ENCODE measurements at regions not wholly inside any gene's neighbourhood (a gene's known extent, or its start where the extent isn't known, plus 50 kb on each side); places are given as distances from the start of the nearest gene placed in this dataset.
"Not testable (repeated sequence)": the region's sequence is repeated elsewhere in the genome, so short reads cannot be mapped to it uniquely, and the experiment has no call there.

DNA sequence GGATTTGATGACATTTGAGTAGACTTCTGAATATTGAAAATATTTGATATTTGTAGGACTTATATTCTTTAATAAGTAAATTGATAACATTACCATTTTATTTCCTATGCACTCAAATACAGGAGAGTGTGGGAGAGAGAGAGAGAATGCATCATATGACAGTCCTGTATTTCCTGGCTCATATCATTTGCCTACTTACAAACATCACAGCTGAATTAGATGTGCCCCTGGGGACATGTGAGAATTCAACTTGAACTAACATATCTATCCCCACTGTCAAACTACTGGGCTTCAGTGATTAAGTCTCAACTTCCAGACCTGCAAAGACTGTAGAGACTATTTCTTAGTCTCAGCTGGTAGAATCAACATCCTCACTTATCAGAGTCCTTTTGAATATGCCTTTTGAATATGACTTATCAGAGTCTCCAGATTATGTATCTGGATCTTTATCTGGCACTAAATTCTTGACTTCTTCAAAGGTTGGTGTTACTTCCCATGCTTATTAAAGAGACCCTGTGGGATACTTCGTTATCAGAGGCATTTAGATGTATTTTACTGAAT lies 75.5 kb downstream of the PABPC4L start:
- in situ Hi-C loops (cut with HindIII; ENCODE audit: low sequenced_read_pairs) = no loop called here
- no peak overlapping the region for H3K4me3 ChIP-seq (ENCODE audit: low read depth, low read length)
- no peak for DNase-seq (ENCODE audit: low read depth, low spot score)
- no peak for TF ChIP-seq CTCF (IDR thresholded peaks at IDR 0.05; ENCODE audit: low read depth, low read length)

DNA sequence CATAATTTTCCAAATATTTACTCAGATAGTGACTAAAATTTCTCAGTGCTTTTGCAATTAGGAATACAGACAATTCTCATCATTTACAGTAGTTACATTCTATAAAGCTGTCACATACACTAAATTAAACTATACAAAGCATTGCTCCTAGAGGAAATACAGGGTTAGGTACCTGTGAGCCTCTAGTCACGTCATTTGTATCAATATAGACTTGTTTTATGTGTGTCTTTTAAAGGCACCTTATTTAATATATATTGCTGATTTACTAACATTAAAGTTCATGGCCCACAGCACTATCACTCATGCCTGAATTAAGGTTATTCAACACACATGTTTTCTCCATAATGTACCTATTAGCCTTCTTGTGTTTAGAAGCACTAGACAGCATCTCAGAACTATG lies 78.7 kb downstream of the PABPC4L start:
- in situ Hi-C loops (cut with HindIII; ENCODE audit: low sequenced_read_pairs) = no loop called here
- DNase-seq (ENCODE audit: low read depth, low spot score) = no peak
- no peak overlapping the region for H3K4me3 ChIP-seq (ENCODE audit: low read depth, low read length)
- TF ChIP-seq CTCF (IDR thresholded peaks at IDR 0.05; ENCODE audit: low read depth, low read length) = no peak

DNA sequence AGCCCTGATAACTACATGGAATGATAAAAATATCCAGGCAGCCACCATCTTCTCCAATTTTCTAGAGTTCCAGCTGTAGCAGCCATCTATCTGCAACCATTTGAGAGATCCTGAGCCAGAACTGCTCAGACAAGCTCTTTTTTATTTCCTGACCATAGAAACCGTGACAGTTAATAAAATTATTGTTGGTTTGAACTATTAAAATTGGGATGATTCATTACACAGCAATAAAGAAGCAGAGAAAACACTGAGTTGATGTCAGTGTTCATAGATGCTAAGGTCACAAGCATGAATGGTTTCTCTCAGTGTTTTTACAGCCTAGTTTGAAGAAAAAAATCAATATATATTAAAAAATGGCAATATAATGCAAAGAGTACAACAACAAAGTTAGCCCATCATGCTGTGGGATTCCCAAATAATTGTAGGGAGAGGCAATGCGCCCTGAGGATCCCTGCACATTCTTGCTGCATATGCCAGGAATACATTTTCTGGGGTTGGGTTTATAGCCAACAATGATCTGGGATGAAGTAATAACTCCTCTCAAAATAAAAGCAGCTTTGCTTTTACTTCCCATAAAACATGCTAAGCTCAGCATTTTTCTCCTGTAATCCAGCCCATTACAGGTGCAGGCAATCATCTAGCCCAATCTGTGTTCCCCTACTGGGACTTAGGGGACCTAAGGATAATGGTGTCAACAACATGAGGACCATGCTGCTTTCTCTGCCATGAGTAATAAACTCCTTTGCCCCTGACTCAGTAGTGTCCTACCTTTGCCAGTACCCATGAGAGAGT lies 84.0 kb downstream of the PABPC4L start:
- H3K4me3 ChIP-seq (ENCODE audit: low read depth, low read length) = no peak overlapping the region
- TF ChIP-seq CTCF (IDR thresholded peaks at IDR 0.05; ENCODE audit: low read depth, low read length) = no peak
- in situ Hi-C loops (cut with HindIII; ENCODE audit: low sequenced_read_pairs) = no loop called here
- no peak for DNase-seq (ENCODE audit: low read depth, low spot score)

GRCh38 chr4:134089885-134090284 lies 111.7 kb downstream of the PABPC4L start:
- no peak overlapping the region for H3K4me3 ChIP-seq (ENCODE audit: low read depth, low read length)
- in situ Hi-C loops (cut with HindIII; ENCODE audit: low sequenced_read_pairs) = no loop called here
- TF ChIP-seq CTCF (IDR thresholded peaks at IDR 0.05; ENCODE audit: low read depth, low read length) = no peak
- DNase-seq (ENCODE audit: low read depth, low spot score) = no peak

GRCh38 chr4:134085496-134085895 lies 116.1 kb downstream of the PABPC4L start:
- DNase-seq (ENCODE audit: low read depth, low spot score) = no peak
- no peak for TF ChIP-seq CTCF (IDR thresholded peaks at IDR 0.05; ENCODE audit: low read depth, low read length)
- H3K4me3 ChIP-seq (ENCODE audit: low read depth, low read length) = no peak overlapping the region
- in situ Hi-C loops (cut with HindIII; ENCODE audit: low sequenced_read_pairs) = no loop called here

DNA sequence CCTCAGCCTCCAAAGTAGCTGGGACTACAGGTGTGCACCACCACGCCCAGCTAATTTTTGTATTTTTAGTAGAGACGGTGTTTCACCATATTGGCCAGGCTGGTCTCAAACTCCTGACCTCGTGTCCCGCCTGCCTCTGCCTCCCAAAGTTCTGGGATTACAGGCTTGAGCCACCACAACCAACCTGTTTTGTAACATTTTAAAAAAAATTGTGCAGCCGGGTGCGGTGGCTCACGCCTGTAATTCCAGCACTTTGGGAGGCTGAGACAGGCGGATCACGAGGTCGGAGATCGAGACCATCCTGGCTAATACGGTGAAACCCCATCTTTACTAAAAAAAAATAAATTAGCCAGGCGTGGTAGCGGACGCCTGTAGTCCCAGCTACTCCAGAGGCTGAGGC lies 122.5 kb downstream of the PABPC4L start:
- DNase-seq (ENCODE audit: low read depth, low spot score); H3K4me3 ChIP-seq (ENCODE audit: low read depth, low read length); in situ Hi-C loops (cut with HindIII; ENCODE audit: low sequenced_read_pairs): not testable (repeated sequence)

DNA sequence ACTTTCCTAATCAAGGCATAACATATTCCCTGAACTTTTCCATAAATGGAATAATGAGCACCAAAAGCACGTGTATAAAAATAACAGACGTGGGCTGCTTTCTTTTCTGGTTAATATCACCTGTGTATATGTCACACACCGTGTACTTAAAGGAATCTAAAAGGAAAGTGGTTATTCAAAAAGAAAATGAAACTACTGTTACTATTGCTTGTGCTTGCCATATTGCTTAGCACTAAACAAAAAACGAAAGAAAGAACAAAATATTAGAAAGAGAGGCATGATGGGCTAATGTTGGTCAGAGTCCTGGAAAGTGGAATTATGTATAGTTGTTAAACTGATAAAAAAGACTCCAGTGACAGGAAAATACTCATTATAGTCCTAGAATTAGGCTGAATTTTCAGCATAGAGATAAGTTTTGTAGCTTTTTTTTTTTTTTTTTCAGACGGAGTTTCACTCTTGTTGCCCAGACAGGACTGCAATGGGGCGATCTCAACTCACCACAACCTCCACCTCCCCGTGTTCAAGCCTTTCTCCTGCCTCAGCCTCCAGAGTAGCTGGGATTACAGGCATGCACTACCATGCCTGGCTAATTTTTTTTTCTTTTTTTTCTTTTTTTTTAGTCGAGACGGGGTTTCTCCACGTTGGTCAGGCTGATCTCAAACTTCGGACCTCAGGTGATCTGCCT lies 123.2 kb downstream of the PABPC4L start:
- TF ChIP-seq CTCF (IDR thresholded peaks at IDR 0.05; ENCODE audit: low read depth, low read length) = no peak
- no peak overlapping the region for H3K4me3 ChIP-seq (ENCODE audit: low read depth, low read length)
- in situ Hi-C loops (cut with HindIII; ENCODE audit: low sequenced_read_pairs) = no loop called here
- no peak for DNase-seq (ENCODE audit: low read depth, low spot score)

Data from astrocyte of the spinal cord (primary cell).